Pancreas (tissue), 10 donors: ENCODE measurements at regions not wholly inside any gene's neighbourhood (a gene's known extent, or its start where the extent isn't known, plus 50 kb on each side); places are given as distances from the start of the nearest gene placed in this dataset.

Source experiments
- ATAC-seq, 4 donors: fragments of 200-7000 bp; cut with Tn5 transposase; one replicate each; pipeline versions ENCODE4 v1.8.0 to v1.9.1; 2020; ENCODE audit warnings: mild to moderate bottlenecking in 4 of 4, moderate library complexity in 4 of 4
- DNase-seq, 6 donors: peaks; one replicate each; pipeline ENCODE4 v3.0.0-alpha.2; 2020
- FAIRE-seq: peaks from 2 replicates; lab custom pipeline; 2012; peaks lifted over from hg19 to GRCh38; lab: Jason Lieb, UNC
- H3K27ac ChIP-seq, 4 donors: fragments of 200-600 bp; sonication (generic); 1 replicate in 3 of 4; 2 replicates in 1 of 4; pipeline versions ENCODE4 v1.5.0 to v1.8.0; 2020
- H3K27me3 ChIP-seq, 4 donors: fragments of 200-600 bp; one replicate each; pipeline ENCODE4 v1.8.0; 2021
- H3K36me3 ChIP-seq, 3 donors: fragments of 200-600 bp; sonication (generic) in 1 of 3; one replicate each; pipeline versions ENCODE4 v1.5.0 to v1.8.0; 2020 to 2021
- H3K4me1 ChIP-seq, 3 donors: fragments of 200-600 bp; one replicate each; pipeline ENCODE4 v1.8.0; 2021
- H3K4me3 ChIP-seq, 4 donors: fragments of 200-600 bp; sonication (generic) in 2 of 4; one replicate each; pipeline versions ENCODE4 v1.5.0 to v1.8.0; 2020 to 2021
- H3K9me3 ChIP-seq, 4 donors: fragments of 200-600 bp; one replicate each; pipeline ENCODE4 v1.8.0; 2021
- CTCF ChIP-seq, 4 donors: fragments of 200-600 bp; sonication (generic) in 3 of 4; IDR thresholded peaks; one replicate each; pipeline versions ENCODE4 v1.5.0 to v1.8.0; 2021; ENCODE audit warnings: antibody characterized with exemption in 4 of 4
- WGBS, 2 donors: extraction: QIAGEN DNeasy Blood & Tissue Kit; methylation state at CpG; one replicate each; pipeline ENCODE4 v1.1.7; 2013; 5-methylcytosine and 5-hydroxymethylcytosine counted together
- intact Hi-C, 3 donors: fragments of 100-400 bp; cut with DNase I; formaldehyde crosslinking; loops; one replicate each; pipeline versions ENCODE4 v1.11.1 to v1.14.2; 2022
- donor health status: healthy with polysubstance abuse.
- donor health status: DM: no; HTN: no; CAD: no; lungs with moderate emphysema.
- donor health status: DM: no; HTN: no; CAD: no.
- donor health status: control.
- donor health status: control.
- donor health status: Bipolar disorder and iron deficiency.
- donor health status: DM: yes; HTN: yes; CAD: no.
- donor health status: DM: no; HTN: no; CAD: no.
- donor health status: DM: no; HTN: no; CAD: no.
- donor health status: DM: yes; HTN: yes; CAD: no.

GRCh38 chr18:77973745-77974144, 724.1 kb downstream of the GALR1 start:
- no peaks in the 10 kb centered on the region for H3K36me3 ChIP-seq
- H3K4me3 ChIP-seq, result no peak overlapping the region
- intact Hi-C loops, result no loop called here
- no peak overlapping the region for H3K27ac ChIP-seq
- no peaks in the 10 kb centered on the region for H3K9me3 ChIP-seq
- FAIRE-seq, result no peak
- no peak for ATAC-seq
- 70 to 73% methylated on average over 8 of the region's 8 CpGs for WGBS, 2 donors
- no peak for DNase-seq
- no peaks in the 10 kb centered on the region for H3K27me3 ChIP-seq
- no peaks in the 10 kb centered on the region for H3K4me1 ChIP-seq
- no peak for TF ChIP-seq CTCF (IDR thresholded peaks at IDR 0.05)

GRCh38 chr18:77974329-77974728, 724.7 kb downstream of the GALR1 start:
- H3K9me3 ChIP-seq, result no peaks in the 10 kb centered on the region
- intact Hi-C loops, result no loop called here
- H3K36me3 ChIP-seq, result no peaks in the 10 kb centered on the region
- ATAC-seq (no peak), DNase-seq (no peak), FAIRE-seq (no peak)
- no peaks in the 10 kb centered on the region for H3K27me3 ChIP-seq
- TF ChIP-seq CTCF (IDR thresholded peaks at IDR 0.05), result no peak
- H3K27ac ChIP-seq, result no peak overlapping the region
- no peak overlapping the region for H3K4me3 ChIP-seq
- no peaks in the 10 kb centered on the region for H3K4me1 ChIP-seq
- WGBS, 2 donors, result 43 to 55% methylated on average over 1 of the region's 1 CpG

- Histone ChIP-seq H3K4me3 (no peak overlapping the region), H3K36me3 (no peaks in the 10 kb centered on the region), H3K27me3 (no peaks in the 10 kb centered on the region), H3K9me3 (no peaks in the 10 kb centered on the region), H3K27ac (no peak overlapping the region), H3K4me1 (no peaks in the 10 kb centered on the region)
- intact Hi-C loops, result no loop called here
- no peak for ATAC-seq
- TF ChIP-seq CTCF (IDR thresholded peaks at IDR 0.05), result no peak
- no peak for FAIRE-seq
- no peak for DNase-seq
- 62 to 78% methylated on average over 10 to 11 of the region's 11 CpGs for WGBS, 2 donors
These were observed 727.7 kb downstream of the GALR1 start for GRCh38 chr18:77977331-77977730.

GRCh38 chr18:77980275-77980674, 730.6 kb downstream of the GALR1 start:
- intact Hi-C loops, result no loop called here

GRCh38 chr18:77981874-77982273, 732.2 kb downstream of the GALR1 start:
- DNase-seq, result no peak
- no peaks in the 10 kb centered on the region for H3K9me3 ChIP-seq
- no peak for TF ChIP-seq CTCF (IDR thresholded peaks at IDR 0.05)
- WGBS, 2 donors, result 68 to 89% methylated on average over 2 of the region's 2 CpGs
- H3K27ac ChIP-seq, result no peak overlapping the region
- no peak for FAIRE-seq
- H3K4me1 ChIP-seq, result no peaks in the 10 kb centered on the region
- intact Hi-C loops, result no loop called here
- no peak for ATAC-seq
- no peak overlapping the region for H3K4me3 ChIP-seq
- H3K36me3 ChIP-seq, result no peaks in the 10 kb centered on the region
- H3K27me3 ChIP-seq, result peaks cover 0 to 2% (median 0%) of the 10 kb centered on the region in 4 donors

More at GRCh38 chr18:77980275-77980674, 730.6 kb downstream of the GALR1 start:
- H3K27ac ChIP-seq, result no peak overlapping the region
- ATAC-seq, result no peak
- H3K36me3 ChIP-seq, result no peaks in the 10 kb centered on the region
- H3K9me3 ChIP-seq, result no peaks in the 10 kb centered on the region
- no peak for DNase-seq
- H3K27me3 ChIP-seq, result no peaks in the 10 kb centered on the region
- no peak for FAIRE-seq
- WGBS, 2 donors, result 56 to 69% methylated on average over 10 of the region's 10 CpGs
- no peaks in the 10 kb centered on the region for H3K4me1 ChIP-seq
- no peak overlapping the region for H3K4me3 ChIP-seq
- no peak for TF ChIP-seq CTCF (IDR thresholded peaks at IDR 0.05)
